CD4-positive, alpha-beta T cell treated with Interleukin-2 at 100 ng/mL for 4 hours (primary cell): ENCODE measurements at regions not wholly inside any gene's neighbourhood (a gene's known extent, or its start where the extent isn't known, plus 50 kb on each side); places are given as distances from the start of the nearest gene placed in this dataset.

Experiments
- DNase-seq: peaks from one replicate; pipeline ENCODE4 v3.0.0-alpha.2; 2020; ENCODE audit warnings: low spot score

DNA sequence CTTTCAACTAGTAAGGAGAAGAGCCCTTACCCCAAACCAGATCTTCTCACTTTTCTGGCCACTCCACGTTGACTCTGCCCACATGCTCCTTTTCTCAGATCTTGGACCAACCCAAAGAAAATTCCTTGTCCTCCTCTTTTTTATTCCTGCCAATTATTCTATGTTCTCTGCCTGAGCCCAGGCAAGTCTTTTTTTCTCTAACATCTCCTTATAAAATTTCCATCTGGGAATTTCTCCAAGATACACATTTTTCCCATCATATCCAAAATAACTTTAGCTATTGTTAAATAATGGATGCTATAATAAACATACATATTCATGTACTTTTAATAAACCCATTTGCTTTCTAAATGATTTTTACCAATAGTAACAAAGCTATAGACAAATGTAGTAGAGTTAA lies 726.0 kb upstream of the ZNF385D start:
- no peak for DNase-seq

DNA sequence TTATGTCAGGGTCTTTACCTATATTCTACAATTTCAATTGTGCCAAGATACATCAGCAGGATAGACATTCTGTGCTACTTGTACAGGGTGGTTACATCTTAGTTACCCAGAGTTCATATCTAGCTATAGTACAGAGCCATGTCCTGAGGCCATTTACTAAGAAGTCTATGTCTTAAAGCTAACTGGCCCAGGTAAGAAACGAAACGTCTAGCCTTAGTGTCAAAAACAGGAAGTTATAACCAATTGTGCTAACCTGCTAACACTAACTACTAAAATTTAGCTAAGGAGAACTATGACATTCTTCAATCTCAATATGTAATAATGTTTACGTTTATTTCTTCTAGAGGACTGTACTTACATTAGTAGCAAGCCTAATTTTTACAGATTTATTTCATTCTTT lies 717.2 kb upstream of the UBE2E2 start:
- no peak for DNase-seq

DNA sequence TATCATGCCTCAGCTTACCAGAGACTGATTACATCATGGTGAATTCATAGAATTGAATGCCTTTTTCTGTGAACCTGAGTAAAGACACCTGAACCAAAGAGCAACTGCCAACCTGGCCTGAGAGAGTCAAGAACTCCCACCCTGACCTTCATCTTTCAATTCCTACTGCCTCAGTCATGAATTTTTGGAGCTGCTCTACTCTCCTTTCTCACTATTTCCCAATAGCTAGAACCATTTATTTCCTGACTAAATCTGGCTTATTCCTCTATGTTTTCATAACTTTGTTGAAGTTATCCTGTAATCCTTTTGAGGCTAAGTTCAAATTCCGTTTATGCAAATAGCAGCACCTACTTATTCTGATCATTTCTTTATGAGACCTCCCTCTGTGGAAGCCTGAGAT lies 712.4 kb upstream of the UBE2E2 start:
- no peak for DNase-seq

GRCh38 chr3:22491344-22491743 lies 711.8 kb upstream of the UBE2E2 start:
- no peak for DNase-seq

- no peak for DNase-seq
Measured at GRCh38 chr3:22492342-22492741, 710.8 kb upstream of the UBE2E2 start.

GRCh38 chr3:22495241-22495640 lies 707.9 kb upstream of the UBE2E2 start:
- no peak for DNase-seq

GRCh38 chr3:22495791-22496190 lies 707.3 kb upstream of the UBE2E2 start:
- no peak for DNase-seq

- DNase-seq = no peak
Measured at GRCh38 chr3:22496641-22497040, 706.5 kb upstream of the UBE2E2 start.

- no peak for DNase-seq
Measured at GRCh38 chr3:22506871-22507270, 696.3 kb upstream of the UBE2E2 start.

GRCh38 chr3:22507709-22508108 lies 695.4 kb upstream of the UBE2E2 start:
- no peak for DNase-seq

GRCh38 chr3:22523925-22524324 lies 679.2 kb upstream of the UBE2E2 start:
- no peak for DNase-seq

DNA sequence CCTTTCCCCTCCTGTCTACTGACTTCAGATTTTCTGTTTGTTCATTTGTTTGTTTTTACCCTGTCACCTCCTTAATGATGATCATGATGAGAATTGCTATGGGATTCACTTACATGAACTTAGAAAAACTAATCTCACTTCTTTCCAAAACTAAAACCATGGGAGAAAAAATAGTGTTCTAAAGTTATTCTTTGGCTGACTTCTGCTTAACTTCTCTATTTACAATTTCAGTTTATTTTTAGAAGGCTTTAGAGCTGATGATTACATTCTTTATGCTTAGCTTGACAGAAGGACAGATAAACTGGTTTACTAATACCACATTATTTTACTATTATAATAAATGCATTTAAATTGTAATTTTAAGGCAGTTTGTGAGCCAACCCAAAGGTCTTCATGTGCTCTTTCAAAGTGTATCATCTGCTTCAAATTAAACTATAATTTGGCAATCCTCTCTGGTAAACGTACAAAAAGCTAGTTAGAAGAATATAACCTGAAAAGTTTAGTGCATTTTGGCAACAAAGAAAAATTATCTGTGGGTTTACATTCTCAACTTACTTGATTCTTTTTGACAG lies 676.8 kb upstream of the UBE2E2 start:
- no peak for DNase-seq

DNA sequence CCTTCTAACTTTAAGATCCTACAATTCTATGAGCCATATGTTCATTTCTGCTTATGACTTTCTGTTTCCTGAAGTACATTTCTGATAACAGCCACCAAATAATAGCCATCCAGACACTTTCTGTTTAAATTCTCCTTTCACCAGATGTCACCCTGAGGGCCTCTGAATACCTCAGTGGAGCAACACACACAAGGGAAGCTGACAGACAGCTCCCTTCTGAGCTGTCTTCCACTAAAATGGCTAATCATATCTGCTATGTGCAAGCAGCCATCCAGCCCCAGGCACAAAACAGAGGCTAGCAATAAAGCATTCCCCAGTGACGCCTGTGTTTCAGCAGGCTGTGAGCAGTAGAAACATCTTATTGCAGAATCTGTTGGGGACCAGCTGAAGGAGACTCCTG lies 666.6 kb upstream of the UBE2E2 start:
- no peak for DNase-seq

GRCh38 chr3:22537560-22537959 lies 665.6 kb upstream of the UBE2E2 start:
- DNase-seq = no peak

DNA sequence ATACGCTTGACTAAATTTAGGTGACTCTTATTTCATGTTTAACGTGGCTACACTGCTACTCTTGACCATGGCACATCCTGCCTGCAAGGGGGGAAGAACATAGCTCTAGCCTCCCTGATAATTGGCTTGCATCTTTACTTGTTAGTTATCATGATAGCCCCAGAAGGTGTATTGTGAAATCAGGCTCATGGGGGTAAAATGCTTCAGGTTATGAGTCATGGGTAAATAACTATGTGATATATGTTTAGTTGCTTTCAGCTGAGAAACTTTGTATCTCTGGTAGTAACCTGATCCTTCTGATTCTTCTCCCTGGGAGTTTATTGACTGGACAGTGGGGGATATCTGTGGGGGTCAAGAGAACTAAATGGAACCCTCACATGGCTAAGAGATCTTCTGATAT lies 660.8 kb upstream of the UBE2E2 start:
- no peak for DNase-seq

DNA sequence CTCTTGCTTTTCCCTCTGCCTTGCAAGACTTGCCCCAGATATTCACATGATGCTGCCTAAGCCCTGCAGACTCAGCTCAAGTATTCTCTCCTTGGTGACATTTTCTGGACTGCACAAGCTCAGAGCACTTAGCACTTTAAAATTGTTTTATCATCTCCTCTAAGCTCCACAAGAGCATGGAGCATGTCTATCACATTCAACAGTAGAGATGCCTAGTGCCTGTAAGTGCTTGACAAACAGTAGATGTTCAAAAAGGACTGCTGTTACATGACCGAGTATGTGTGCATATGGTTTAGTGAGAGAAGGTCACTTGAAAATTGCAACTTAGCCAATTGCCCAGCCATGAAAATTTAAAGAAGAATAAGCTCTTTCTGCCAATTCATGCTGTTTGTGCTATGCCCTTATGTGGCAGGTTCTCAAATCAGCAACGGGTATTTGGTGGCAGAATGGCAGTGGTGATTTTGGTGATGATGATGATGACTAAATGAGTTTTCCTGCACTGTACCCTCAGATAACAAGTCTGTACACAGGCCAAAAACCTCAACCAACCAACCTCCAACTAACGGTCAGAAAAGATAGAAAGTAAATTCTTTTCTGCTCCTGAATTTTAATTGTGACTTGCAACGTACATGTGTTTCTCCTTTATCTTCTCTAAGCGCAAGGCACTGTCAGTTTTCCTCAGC lies 647.2 kb upstream of the UBE2E2 start:
- no peak for DNase-seq

- DNase-seq = no peak
Measured at GRCh38 chr3:22565393-22565792, 637.7 kb upstream of the UBE2E2 start.

DNA sequence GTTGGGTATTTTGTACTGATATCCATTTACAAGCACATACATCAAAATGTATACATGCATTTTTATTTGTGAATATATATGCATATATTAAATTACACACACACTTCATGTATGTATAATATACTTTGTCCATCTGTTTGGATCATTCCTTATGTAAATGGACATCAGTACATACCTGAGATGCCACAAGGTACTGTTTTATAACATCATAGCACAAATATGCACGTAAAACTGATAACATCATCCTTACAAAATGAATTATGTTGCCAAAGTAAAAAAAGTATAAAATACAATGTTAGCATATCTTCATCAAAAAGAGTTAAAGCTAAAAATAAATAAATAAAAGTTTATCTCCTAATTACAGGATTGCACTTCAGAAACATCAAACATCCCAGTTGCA lies 634.8 kb upstream of the UBE2E2 start:
- no peak for DNase-seq

- DNase-seq = no peak
Measured at GRCh38 chr3:22569570-22569969, 633.6 kb upstream of the UBE2E2 start.

DNA sequence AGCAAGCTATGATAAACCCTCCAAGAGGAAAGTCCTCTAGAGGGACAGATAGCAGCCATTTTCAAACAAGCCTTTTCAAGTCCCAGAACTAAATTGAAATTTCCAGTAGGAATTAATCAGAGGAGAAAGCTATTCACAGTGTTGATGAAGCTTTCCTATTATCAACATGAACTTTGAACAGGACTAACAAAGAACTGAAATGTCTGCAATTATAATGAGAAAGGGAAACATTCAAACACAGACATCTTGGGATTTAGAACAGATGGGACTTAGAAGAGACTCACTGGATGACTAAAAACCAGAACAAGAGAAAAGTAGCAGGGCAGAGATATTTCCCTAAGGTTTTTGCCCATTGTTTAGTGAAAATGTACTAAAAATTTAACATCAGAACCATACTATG lies 622.1 kb upstream of the UBE2E2 start:
- no peak for DNase-seq

DNA sequence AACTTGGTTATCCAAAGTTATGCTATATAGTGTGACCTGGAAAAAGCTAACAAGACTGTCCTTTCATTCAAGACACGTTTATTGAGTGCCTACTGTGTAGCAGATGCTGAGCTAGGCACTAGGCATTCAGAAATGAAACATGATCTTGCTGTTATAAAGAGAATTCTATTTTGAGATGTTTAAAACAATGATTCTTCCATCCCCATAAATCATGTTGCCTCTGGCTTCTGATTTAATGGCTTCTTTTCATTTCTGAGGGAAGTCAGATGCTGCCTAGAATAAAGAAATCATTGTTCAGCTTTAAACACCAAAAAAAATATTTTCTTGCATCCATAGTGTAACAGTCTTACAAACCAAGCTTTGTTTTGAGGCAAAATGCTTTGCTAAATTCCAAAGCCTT lies 620.9 kb upstream of the UBE2E2 start:
- DNase-seq = no peak

DNA sequence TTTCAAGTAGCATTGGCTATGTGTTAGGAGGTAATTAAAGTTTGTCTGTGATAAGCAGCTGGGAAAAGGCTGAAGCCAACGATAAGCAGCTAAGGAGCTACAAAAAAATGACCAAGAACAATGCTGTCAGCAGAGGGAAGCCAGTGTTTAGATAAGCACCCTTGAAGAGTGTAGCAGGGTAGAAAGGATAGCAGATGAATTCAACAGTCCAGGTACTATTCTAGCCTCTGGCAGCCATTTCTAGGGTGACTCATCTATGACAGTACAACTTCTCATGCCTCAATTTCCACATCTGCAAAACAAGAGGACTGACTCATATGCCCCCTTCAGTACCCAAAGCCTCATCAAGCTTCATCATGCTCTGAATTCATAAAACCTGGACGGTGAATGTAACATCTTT lies 617.6 kb upstream of the UBE2E2 start:
- DNase-seq = no peak

- no peak for DNase-seq
Measured at GRCh38 chr3:22585911-22586310, 617.2 kb upstream of the UBE2E2 start.

- no peak for DNase-seq
Measured at GRCh38 chr3:22587446-22587845, 615.7 kb upstream of the UBE2E2 start.
